SK-N-DZ (cell line): ENCODE measurements at regions not wholly inside any gene's neighbourhood (a gene's known extent, or its start where the extent isn't known, plus 50 kb on each side); places are given as distances from the start of the nearest gene placed in this dataset.

Source experiments
- DNase-seq: peaks from one replicate; pipeline ENCODE4 v3.0.0-alpha.2; 2015; ENCODE audit warnings: low spot score

- DNase-seq, result no peak
These were observed 1850.6 kb upstream of the SEL1L start for GRCh38 chr14:83384253-83384652.

- no peak for DNase-seq
These were observed 1861.7 kb upstream of the SEL1L start for GRCh38 chr14:83395321-83395720.

- DNase-seq, result no peak
These were observed 1882.8 kb upstream of the SEL1L start for GRCh38 chr14:83416476-83416875.

GRCh38 chr14:83419420-83419819, 1885.8 kb upstream of the SEL1L start:
- no peak for DNase-seq

- no peak for DNase-seq
These were observed 1888.1 kb upstream of the SEL1L start for GRCh38 chr14:83421711-83422110.

GRCh38 chr14:83425138-83425537, 1891.5 kb upstream of the SEL1L start:
- no peak for DNase-seq

- DNase-seq, result no peak
These were observed 1892.1 kb upstream of the SEL1L start for GRCh38 chr14:83425706-83426105.

GRCh38 chr14:83433618-83434017, 1900.0 kb upstream of the SEL1L start:
- no peak for DNase-seq

GRCh38 chr14:83441801-83442200, 1908.1 kb upstream of the SEL1L start:
- no peak for DNase-seq

GRCh38 chr14:83455561-83455960, 1921.9 kb upstream of the SEL1L start:
- no peak for DNase-seq

GRCh38 chr14:83461521-83461920, 1927.9 kb upstream of the SEL1L start:
- no peak for DNase-seq

GRCh38 chr14:83462759-83463158, 1929.1 kb upstream of the SEL1L start:
- peak; percentile 64 for DNase-seq

GRCh38 chr14:83463500-83464098, 1929.9 kb upstream of the SEL1L start:
- DNase-seq, result peak; percentile 58

GRCh38 chr14:83467811-83468210, 1934.2 kb upstream of the SEL1L start:
- DNase-seq, result no peak

GRCh38 chr14:83470466-83470865, 1936.8 kb upstream of the SEL1L start:
- no peak for DNase-seq

GRCh38 chr14:83470959-83471695, 1937.5 kb upstream of the SEL1L start:
- no peak for DNase-seq

GRCh38 chr14:83473416-83474235, 1940.0 kb upstream of the SEL1L start:
- peak; percentile 2 for DNase-seq

- DNase-seq, result no peak
These were observed 1945.1 kb upstream of the SEL1L start for GRCh38 chr14:83478741-83479140.

- peak; percentile 75 for DNase-seq
These were observed 1949.4 kb upstream of the SEL1L start for GRCh38 chr14:83483063-83483462.

- no peak for DNase-seq
These were observed 1951.9 kb upstream of the SEL1L start for GRCh38 chr14:83485591-83485990.

- no peak for DNase-seq
These were observed 1957.4 kb upstream of the SEL1L start for GRCh38 chr14:83491091-83491490.

- DNase-seq, result peak; percentile 95
These were observed 1987.2 kb upstream of the SEL1L start for GRCh38 chr14:83520837-83521236.

GRCh38 chr14:83529531-83529930, 1995.9 kb upstream of the SEL1L start:
- DNase-seq, result no peak
